ENCODE measurements at regions not wholly inside any gene's neighbourhood (a gene's known extent, or its start where the extent isn't known, plus 50 kb on each side); places are given as distances from the start of the nearest gene placed in this dataset.

DNA sequence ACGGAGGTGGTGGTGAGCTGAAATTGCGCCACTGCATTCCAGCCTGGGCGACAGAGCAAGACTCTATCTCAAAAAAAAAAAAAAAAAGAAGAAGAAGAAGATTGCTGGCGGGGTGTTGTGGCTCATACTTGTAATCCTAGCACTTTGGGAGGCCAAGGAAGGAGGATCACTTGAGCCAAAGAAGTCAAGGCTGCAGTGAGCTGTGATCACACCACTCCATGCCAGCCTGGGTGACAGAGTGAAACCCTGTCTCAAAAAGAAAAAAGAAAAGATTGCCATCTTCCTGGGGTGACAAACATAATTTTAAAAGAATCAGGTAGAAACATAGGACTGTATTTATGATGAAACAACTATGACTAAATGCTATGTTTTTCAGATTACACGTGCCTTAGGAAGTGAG lies 55.1 kb upstream of the EML4 start:
- no peaks in the 10 kb centered on the region for H3K36me3 ChIP-seq (ENCODE audit: low read depth, missing control alignments)
- H3K27me3 ChIP-seq, result no peaks in the 10 kb centered on the region
- intact Hi-C loops (cut with DNase I; ENCODE audit: low total_unique reads), result no loop called here
- peaks cover 5% of the 10 kb centered on the region for H3K4me1 ChIP-seq
- no peak for DNase-seq
- WGBS, 2 donors, result 93 to 97% methylated on average over 5 of the region's 5 CpGs
- H3K27ac ChIP-seq, result no peak overlapping the region
- no peak for TF ChIP-seq POLR2A (IDR thresholded peaks at IDR 0.05)
- TF ChIP-seq, protein P1, sequence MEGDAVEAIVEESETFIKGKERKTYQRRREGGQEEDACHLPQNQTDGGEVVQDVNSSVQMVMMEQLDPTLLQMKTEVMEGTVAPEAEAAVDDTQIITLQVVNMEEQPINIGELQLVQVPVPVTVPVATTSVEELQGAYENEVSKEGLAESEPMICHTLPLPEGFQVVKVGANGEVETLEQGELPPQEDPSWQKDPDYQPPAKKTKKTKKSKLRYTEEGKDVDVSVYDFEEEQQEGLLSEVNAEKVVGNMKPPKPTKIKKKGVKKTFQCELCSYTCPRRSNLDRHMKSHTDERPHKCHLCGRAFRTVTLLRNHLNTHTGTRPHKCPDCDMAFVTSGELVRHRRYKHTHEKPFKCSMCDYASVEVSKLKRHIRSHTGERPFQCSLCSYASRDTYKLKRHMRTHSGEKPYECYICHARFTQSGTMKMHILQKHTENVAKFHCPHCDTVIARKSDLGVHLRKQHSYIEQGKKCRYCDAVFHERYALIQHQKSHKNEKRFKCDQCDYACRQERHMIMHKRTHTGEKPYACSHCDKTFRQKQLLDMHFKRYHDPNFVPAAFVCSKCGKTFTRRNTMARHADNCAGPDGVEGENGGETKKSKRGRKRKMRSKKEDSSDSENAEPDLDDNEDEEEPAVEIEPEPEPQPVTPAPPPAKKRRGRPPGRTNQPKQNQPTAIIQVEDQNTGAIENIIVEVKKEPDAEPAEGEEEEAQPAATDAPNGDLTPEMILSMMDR (IDR thresholded peaks at IDR 0.05), result no peak
- no peak overlapping the region for H3K4me3 ChIP-seq
- no peaks in the 10 kb centered on the region for H3K9me3 ChIP-seq

DNA sequence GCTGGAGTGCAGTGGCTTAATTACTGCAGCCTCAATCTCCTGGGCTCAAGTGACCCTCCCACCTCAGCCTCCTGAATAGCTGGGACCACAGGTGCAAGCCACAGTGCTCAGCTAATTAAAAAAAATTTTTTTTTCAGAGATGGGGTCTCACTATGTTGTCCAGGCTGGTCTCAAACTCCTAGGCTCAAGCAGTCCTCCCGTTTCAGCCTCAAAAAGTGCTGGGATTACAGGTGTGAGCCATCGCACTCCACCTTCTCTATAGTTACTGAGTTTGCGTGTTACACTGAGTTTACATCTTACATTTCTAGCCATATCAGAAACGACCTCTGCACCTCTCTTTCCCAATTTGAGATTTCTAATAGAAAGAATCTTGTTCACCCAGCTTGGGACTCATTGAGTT lies 53.6 kb upstream of the EML4 start:
- intact Hi-C loops (cut with DNase I; ENCODE audit: low total_unique reads), result no loop called here
- WGBS, 2 donors, result 94 to 98% methylated on average over 4 of the region's 4 CpGs
- no peak for TF ChIP-seq POLR2A (IDR thresholded peaks at IDR 0.05)
- TF ChIP-seq, protein P1 (IDR thresholded peaks at IDR 0.05), result no peak

DNA sequence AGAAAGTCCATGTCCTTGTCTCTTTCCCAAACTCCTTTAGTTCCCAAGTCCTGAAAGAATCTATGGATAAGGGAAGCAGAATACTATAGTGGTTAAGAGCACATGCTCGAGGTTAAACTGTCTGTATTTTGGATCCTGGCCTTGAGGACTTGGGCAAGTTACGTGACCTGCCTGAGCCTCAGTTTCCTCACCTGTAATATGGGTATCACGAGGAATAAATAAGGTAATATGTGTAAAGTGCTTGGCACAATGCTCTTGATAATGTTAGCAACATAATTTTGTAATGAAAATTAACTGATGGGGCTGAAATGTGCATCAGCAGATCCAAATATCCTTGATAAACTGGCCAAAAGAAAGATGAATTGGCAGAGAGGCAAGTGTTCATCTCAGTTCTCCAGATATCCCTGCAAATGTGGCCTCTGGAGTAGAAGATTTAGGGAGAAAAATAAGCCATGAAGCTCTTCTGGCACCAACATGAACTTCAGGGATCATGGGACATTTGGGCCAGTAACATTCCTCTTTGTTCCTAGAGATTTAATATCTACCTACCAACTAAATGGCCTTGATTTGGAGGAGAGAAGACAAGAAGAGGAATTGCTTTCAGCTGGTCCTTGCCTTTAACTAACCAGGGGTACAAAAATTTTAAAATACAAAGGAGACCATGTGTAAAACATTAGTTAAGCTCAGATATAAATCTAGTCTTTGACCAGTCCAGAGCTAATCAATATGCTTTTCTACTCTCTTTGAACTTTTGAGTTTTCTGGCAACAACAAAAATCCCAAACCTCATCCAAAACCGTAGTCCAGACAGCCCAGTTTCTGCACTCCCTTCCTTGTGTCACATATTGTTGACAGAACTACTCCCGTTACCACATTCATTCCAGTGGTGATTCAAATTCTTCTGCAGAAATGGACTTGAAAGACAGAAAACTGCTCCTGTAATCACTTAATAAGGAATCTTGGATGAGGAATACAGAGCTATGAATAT lies 52.7 kb upstream of the EML4 start:
- WGBS, 2 donors, result 81 to 85% methylated on average over 5 of the region's 5 CpGs
- H3K27ac ChIP-seq, result no peak overlapping the region
- no peak for DNase-seq
- H3K4me3 ChIP-seq, result no peak overlapping the region
- no peaks in the 10 kb centered on the region for H3K9me3 ChIP-seq
- intact Hi-C loops (cut with DNase I; ENCODE audit: low total_unique reads), result no loop called here
- no peaks in the 10 kb centered on the region for H3K27me3 ChIP-seq
- H3K4me1 ChIP-seq, result no peaks in the 10 kb centered on the region
- H3K36me3 ChIP-seq (ENCODE audit: low read depth, missing control alignments), result no peaks in the 10 kb centered on the region
- TF ChIP-seq, protein P1 (IDR thresholded peaks at IDR 0.05), result no peak
- TF ChIP-seq POLR2A (IDR thresholded peaks at IDR 0.05), result no peak

More for the DNA sequence above, 53.6 kb upstream of the EML4 start:
- H3K36me3 ChIP-seq (ENCODE audit: low read depth, missing control alignments), result no peaks in the 10 kb centered on the region
- no peak overlapping the region for H3K27ac ChIP-seq
- no peak for DNase-seq
- H3K4me3 ChIP-seq, result no peak overlapping the region
- H3K4me1 ChIP-seq, result peaks cover 2% of the 10 kb centered on the region
- no peaks in the 10 kb centered on the region for H3K27me3 ChIP-seq
- H3K9me3 ChIP-seq, result no peaks in the 10 kb centered on the region

DNA sequence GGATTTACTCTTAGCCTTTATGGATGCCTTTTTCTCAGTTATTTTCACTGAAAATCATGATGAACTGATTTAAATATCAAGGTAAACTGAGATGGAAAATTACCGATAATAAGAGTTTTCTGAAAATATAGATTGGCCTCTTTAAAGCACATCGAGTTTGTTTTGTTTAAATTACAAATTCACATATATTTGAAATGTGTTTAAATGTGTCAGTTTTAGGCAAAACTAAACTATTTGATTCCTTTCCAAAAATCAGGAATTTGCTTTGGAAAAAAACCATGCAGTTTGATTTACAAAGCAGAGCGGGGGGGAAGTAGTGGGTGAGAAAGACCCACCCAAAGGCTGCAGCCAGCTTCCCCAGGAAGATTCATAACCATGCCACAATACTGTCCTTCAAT lies 52.0 kb upstream of the EML4 start:
- Histone ChIP-seq H3K27me3 (no peaks in the 10 kb centered on the region), H3K4me1 (no peaks in the 10 kb centered on the region), H3K4me3 (no peak overlapping the region), H3K9me3 (no peaks in the 10 kb centered on the region), H3K36me3 (ENCODE audit: low read depth, missing control alignments) (no peaks in the 10 kb centered on the region), H3K27ac (no peak overlapping the region)
- 82 to 87% methylated on average over 3 of the region's 3 CpGs for WGBS, 2 donors
- intact Hi-C loops (cut with DNase I; ENCODE audit: low total_unique reads), result no loop called here
- TF ChIP-seq, protein P1 (IDR thresholded peaks at IDR 0.05), result no peak
- TF ChIP-seq POLR2A (IDR thresholded peaks at IDR 0.05), result no peak
- DNase-seq, result no peak
